NCI-H1930 (cell line): ENCODE measurements at regions not wholly inside any gene's neighbourhood (a gene's known extent, or its start where the extent isn't known, plus 50 kb on each side); places are given as distances from the start of the nearest gene placed in this dataset.

Source experiments
- DNase-seq, 2 experiments: peaks; one replicate each; lab custom pipeline; 2025; lab: John Stamatoyannopoulos, UW

GRCh38 chr14:104386151-104386841 lies 193.3 kb upstream of the C14orf180 start:
- DNase-seq = no peak

GRCh38 chr14:104387022-104388010 lies 192.2 kb upstream of the C14orf180 start:
- no peak for DNase-seq

- DNase-seq = no peak
These were observed 191.5 kb upstream of the C14orf180 start for GRCh38 chr14:104388011-104388521.

- no peak for DNase-seq
These were observed 190.8 kb upstream of the C14orf180 start for GRCh38 chr14:104388541-104389325.

GRCh38 chr14:104389326-104390220 lies 190.0 kb upstream of the C14orf180 start:
- DNase-seq = no peak

- no peak for DNase-seq
These were observed 189.2 kb upstream of the C14orf180 start for GRCh38 chr14:104390221-104390931.

GRCh38 chr14:104390941-104391901 lies 188.3 kb upstream of the C14orf180 start:
- DNase-seq = no peak

GRCh38 chr14:104392001-104392395 lies 187.6 kb upstream of the C14orf180 start:
- no peak for DNase-seq

GRCh38 chr14:104392396-104393198 lies 187.0 kb upstream of the C14orf180 start:
- no peak for DNase-seq

- no peak for DNase-seq
These were observed 186.2 kb upstream of the C14orf180 start for GRCh38 chr14:104393199-104393897.

- DNase-seq = no peak
These were observed 185.6 kb upstream of the C14orf180 start for GRCh38 chr14:104393898-104394381.

- no peak for DNase-seq
These were observed 185.1 kb upstream of the C14orf180 start for GRCh38 chr14:104394409-104394851.

- DNase-seq = no peak
These were observed 184.3 kb upstream of the C14orf180 start for GRCh38 chr14:104395276-104395675.

- DNase-seq = no peak
These were observed 183.5 kb upstream of the C14orf180 start for GRCh38 chr14:104395941-104396681.

- no peak for DNase-seq
These were observed 182.7 kb upstream of the C14orf180 start for GRCh38 chr14:104396682-104397470.

- DNase-seq = no peak
These were observed 181.6 kb upstream of the C14orf180 start for GRCh38 chr14:104397956-104398355.
